Liver (tissue), 8 donors: ENCODE measurements at regions not wholly inside any gene's neighbourhood (a gene's known extent, or its start where the extent isn't known, plus 50 kb on each side); places are given as distances from the start of the nearest gene placed in this dataset.

Source experiments
- DNase-seq: peaks from one replicate; pipeline ENCODE4 v3.0.0-alpha.2; 2017; ENCODE audit warnings: low spot score
- H3K27ac ChIP-seq, 2 donors: one replicate each; pipeline ENCODE4 v1.7.0; 2013; ENCODE audit warnings: inconsistent platforms in 2 of 2, low read length in 2 of 2, control low read depth in 1 of 2, low read depth in 1 of 2, mild to moderate bottlenecking in 1 of 2
- H3K27me3 ChIP-seq, 4 donors: one replicate each; pipeline versions ENCODE4 v1.6.1 to v1.7.0; 2013; ENCODE audit warnings: low read length in 3 of 4, inconsistent platforms in 1 of 4, mild to moderate bottlenecking in 1 of 4, moderate library complexity in 1 of 4; ENCODE audit not compliant: control insufficient read depth in 4 of 4, insufficient read depth in 4 of 4
- H3K36me3 ChIP-seq, 4 donors: one replicate each; pipeline versions ENCODE4 v1.6.1 to v1.7.0; 2013; ENCODE audit warnings: low read length in 3 of 4, mild to moderate bottlenecking in 3 of 4, low read depth in 1 of 4, moderate library complexity in 1 of 4; ENCODE audit not compliant: control insufficient read depth in 4 of 4, insufficient read depth in 3 of 4
- H3K4me1 ChIP-seq, 4 donors: one replicate each; pipeline versions ENCODE4 v1.6.1 to v1.7.0; 2013; ENCODE audit warnings: low read length in 3 of 4, mild to moderate bottlenecking in 3 of 4, moderate library complexity in 1 of 4; ENCODE audit not compliant: control insufficient read depth in 4 of 4, insufficient read depth in 4 of 4
- H3K4me3 ChIP-seq, 3 donors: one replicate each; pipeline versions ENCODE4 v1.6.1 to v1.7.0; 2013; ENCODE audit warnings: low read length in 3 of 3, control low read depth in 1 of 3, low read depth in 1 of 3, mild to moderate bottlenecking in 1 of 3
- H3K9ac ChIP-seq, 2 donors: one replicate each; pipeline ENCODE4 v1.7.0; 2013; ENCODE audit warnings: low read length in 2 of 2, mild to moderate bottlenecking in 2 of 2, moderate library complexity in 2 of 2, control low read depth in 1 of 2, low read depth in 1 of 2
- H3K9me3 ChIP-seq, 4 donors: one replicate each; pipeline versions ENCODE4 v1.6.1 to v1.7.0; 2013; ENCODE audit warnings: low read length in 3 of 4; ENCODE audit not compliant: control insufficient read depth in 4 of 4
- ATF3 ChIP-seq: IDR thresholded peaks from 2 replicates; pipeline ENCODE4 v1.6.1; 2016; ENCODE audit warnings: antibody characterized with exemption
- EGR1 ChIP-seq, 2 donors: IDR thresholded peaks; 2 replicates each; pipeline ENCODE4 v1.6.1; 2016 to 2018; ENCODE audit warnings: antibody characterized with exemption in 2 of 2, low read depth in 2 of 2
- FOXA1 ChIP-seq: IDR thresholded peaks from 2 replicates; pipeline ENCODE4 v1.6.1; 2016; ENCODE audit warnings: antibody characterized with exemption
- FOXA2 ChIP-seq: IDR thresholded peaks from 2 replicates; pipeline ENCODE4 v1.6.1; 2016; ENCODE audit warnings: antibody characterized with exemption
- GABPA ChIP-seq, 2 donors: IDR thresholded peaks in 1 of 2; conservative IDR thresholded peaks in 1 of 2; 2 replicates each; pipeline ENCODE4 v1.6.1; 2016; ENCODE audit warnings: antibody characterized with exemption in 2 of 2, mild to moderate bottlenecking in 1 of 2, moderate library complexity in 1 of 2
- HNF4A ChIP-seq, 2 donors: conservative IDR thresholded peaks; 2 replicates each; pipeline ENCODE4 v1.6.1; 2016; ENCODE audit warnings: antibody characterized with exemption in 2 of 2, mild to moderate bottlenecking in 2 of 2
- HNF4G ChIP-seq: IDR thresholded peaks from 2 replicates; pipeline ENCODE4 v1.6.1; 2016; ENCODE audit warnings: antibody characterized with exemption
- JUND ChIP-seq, 2 donors: IDR thresholded peaks; 2 replicates each; pipeline ENCODE4 v1.6.1; 2016; ENCODE audit warnings: antibody characterized with exemption in 2 of 2
- MAX ChIP-seq: IDR thresholded peaks from 2 replicates; pipeline ENCODE4 v1.6.1; 2016; ENCODE audit warnings: antibody characterized with exemption
- NR2F2 ChIP-seq: IDR thresholded peaks from 2 replicates; pipeline ENCODE4 v1.6.1; 2016; ENCODE audit warnings: antibody characterized with exemption
- RAD21 ChIP-seq, 2 donors: IDR thresholded peaks; 2 replicates each; pipeline ENCODE4 v1.6.1; 2016; ENCODE audit warnings: antibody characterized with exemption in 2 of 2, mild to moderate bottlenecking in 2 of 2
- REST ChIP-seq: IDR thresholded peaks from 2 replicates; pipeline ENCODE4 v1.6.1; 2016; ENCODE audit warnings: antibody characterized with exemption, mild to moderate bottlenecking
- RXRA ChIP-seq, 2 donors: IDR thresholded peaks; 2 replicates each; pipeline ENCODE4 v1.6.1; 2017 to 2018; ENCODE audit warnings: antibody characterized with exemption in 2 of 2, mild to moderate bottlenecking in 1 of 2
- SP1 ChIP-seq: IDR thresholded peaks from 2 replicates; pipeline ENCODE4 v1.6.1; 2018; ENCODE audit warnings: antibody characterized with exemption, mild to moderate bottlenecking
- TAF1 ChIP-seq: conservative IDR thresholded peaks from 2 replicates; pipeline ENCODE4 v1.6.1; 2016; ENCODE audit warnings: antibody characterized with exemption, mild to moderate bottlenecking
- YY1 ChIP-seq: IDR thresholded peaks from 2 replicates; pipeline ENCODE4 v1.6.1; 2016; ENCODE audit warnings: antibody characterized with exemption, mild to moderate bottlenecking
- WGBS: extraction: QIAGEN DNeasy Blood & Tissue Kit; methylation state at CpG from one replicate; pipeline ENCODE4 v1.1.7; 2013; 5-methylcytosine and 5-hydroxymethylcytosine counted together
- TF ChIP-seq, protein P1 (sequence below): IDR thresholded peaks from 2 replicates; pipeline ENCODE4 v1.6.1; 2016; ENCODE audit warnings: antibody characterized with exemption
- TF ChIP-seq, protein P2 (sequence below): fragments of 150-350 bp; IDR thresholded peaks from 2 replicates; pipeline ENCODE4 v1.5.1; 2017; ENCODE audit warnings: improper control_type of control experiment, low read depth, low read length; ENCODE audit not compliant: missing input control
- donor health status: healthy.
- donor health status: healthy.
- donor health status: healthy.
- donor health status: healthy.
- donor health status: healthy.

DNA sequence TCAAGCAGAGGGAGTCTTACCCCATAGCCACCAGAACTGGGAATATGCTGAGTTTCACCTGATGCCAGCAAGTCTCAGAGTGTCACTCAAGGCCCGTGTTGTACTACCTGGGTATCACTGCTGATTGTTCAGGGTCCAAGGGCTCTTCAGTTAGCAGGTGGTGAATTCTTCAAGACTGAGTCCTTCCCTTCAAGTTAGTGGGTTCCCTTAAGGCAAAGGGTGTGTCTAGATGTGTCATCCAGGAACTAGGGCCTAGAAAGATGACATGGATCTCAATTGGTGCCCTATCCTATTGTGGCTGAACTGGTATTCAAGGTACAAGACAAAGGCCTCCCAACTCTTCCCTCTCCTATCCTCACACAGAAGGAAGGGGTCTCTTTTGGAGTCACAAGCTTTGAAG, 159.9 kb upstream of the DIPK2B start:
- no peak for DNase-seq
- peaks cover 0 to 4% (median 0%) of the 10 kb centered on the region in 4 donors for H3K27me3 ChIP-seq
- H3K27ac ChIP-seq, result no peak overlapping the region
- 92% methylated on average over 1 of the region's 1 CpG for WGBS
- no peak overlapping the region for H3K4me3 ChIP-seq
- H3K9ac ChIP-seq, result no peak overlapping the region
- H3K36me3 ChIP-seq, result no peaks in the 10 kb centered on the region
- no peaks in the 10 kb centered on the region for H3K4me1 ChIP-seq
- no peak for TF ChIP-seq NR2F2
- no peak for TF ChIP-seq SP1
- peaks cover 0 to 4% (median 0%) of the 10 kb centered on the region in 4 donors for H3K9me3 ChIP-seq

GRCh38 chrX:45358392-45358791, 157.7 kb upstream of the DIPK2B start:
- Histone ChIP-seq H3K4me3 (no peak overlapping the region), H3K9ac (no peak overlapping the region), H3K27ac (no peak overlapping the region), H3K9me3 (peaks cover 0 to 4% (median 0%) of the 10 kb centered on the region in 4 donors), H3K4me1 (no peaks in the 10 kb centered on the region), H3K27me3 (peaks cover 0 to 4% (median 0%) of the 10 kb centered on the region in 4 donors), H3K36me3 (no peaks in the 10 kb centered on the region)
- DNase-seq, result no peak
- no peak for TF ChIP-seq ATF3
- no peak for TF ChIP-seq RXRA (IDR thresholded peaks at IDR 0.05)
- no peak for TF ChIP-seq EGR1 (IDR thresholded peaks at IDR 0.05; ENCODE audit: low read depth in 2 of 2)
- TF ChIP-seq, protein P1, sequence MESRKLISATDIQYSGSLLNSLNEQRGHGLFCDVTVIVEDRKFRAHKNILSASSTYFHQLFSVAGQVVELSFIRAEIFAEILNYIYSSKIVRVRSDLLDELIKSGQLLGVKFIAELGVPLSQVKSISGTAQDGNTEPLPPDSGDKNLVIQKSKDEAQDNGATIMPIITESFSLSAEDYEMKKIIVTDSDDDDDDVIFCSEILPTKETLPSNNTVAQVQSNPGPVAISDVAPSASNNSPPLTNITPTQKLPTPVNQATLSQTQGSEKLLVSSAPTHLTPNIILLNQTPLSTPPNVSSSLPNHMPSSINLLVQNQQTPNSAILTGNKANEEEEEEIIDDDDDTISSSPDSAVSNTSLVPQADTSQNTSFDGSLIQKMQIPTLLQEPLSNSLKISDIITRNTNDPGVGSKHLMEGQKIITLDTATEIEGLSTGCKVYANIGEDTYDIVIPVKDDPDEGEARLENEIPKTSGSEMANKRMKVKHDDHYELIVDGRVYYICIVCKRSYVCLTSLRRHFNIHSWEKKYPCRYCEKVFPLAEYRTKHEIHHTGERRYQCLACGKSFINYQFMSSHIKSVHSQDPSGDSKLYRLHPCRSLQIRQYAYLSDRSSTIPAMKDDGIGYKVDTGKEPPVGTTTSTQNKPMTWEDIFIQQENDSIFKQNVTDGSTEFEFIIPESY, result no peak
- no peak for TF ChIP-seq HNF4G
- TF ChIP-seq NR2F2, result no peak
- 22% methylated on average over 1 of the region's 1 CpG for WGBS

- no peaks in the 10 kb centered on the region for H3K4me1 ChIP-seq
- peaks cover 0 to 2% (median 0%) of the 10 kb centered on the region in 4 donors for H3K27me3 ChIP-seq
- peaks cover 0 to 2% (median 0%) of the 10 kb centered on the region in 4 donors for H3K9me3 ChIP-seq
- TF ChIP-seq RXRA (IDR thresholded peaks at IDR 0.05), result no peak
- TF ChIP-seq JUND (IDR thresholded peaks at IDR 0.05), result no peak
- no peak for TF ChIP-seq HNF4G
- TF ChIP-seq GABPA (IDR thresholded peaks at IDR 0.05 in 1 of 2, conservative IDR thresholded peaks at IDR 0.05 in 1 of 2), result no peak
- no peak for TF ChIP-seq MAX
- TF ChIP-seq YY1, result no peak
- no peak for TF ChIP-seq FOXA1
- no peak for TF ChIP-seq HNF4A (conservative IDR thresholded peaks at IDR 0.05)
- TF ChIP-seq, protein P2, sequence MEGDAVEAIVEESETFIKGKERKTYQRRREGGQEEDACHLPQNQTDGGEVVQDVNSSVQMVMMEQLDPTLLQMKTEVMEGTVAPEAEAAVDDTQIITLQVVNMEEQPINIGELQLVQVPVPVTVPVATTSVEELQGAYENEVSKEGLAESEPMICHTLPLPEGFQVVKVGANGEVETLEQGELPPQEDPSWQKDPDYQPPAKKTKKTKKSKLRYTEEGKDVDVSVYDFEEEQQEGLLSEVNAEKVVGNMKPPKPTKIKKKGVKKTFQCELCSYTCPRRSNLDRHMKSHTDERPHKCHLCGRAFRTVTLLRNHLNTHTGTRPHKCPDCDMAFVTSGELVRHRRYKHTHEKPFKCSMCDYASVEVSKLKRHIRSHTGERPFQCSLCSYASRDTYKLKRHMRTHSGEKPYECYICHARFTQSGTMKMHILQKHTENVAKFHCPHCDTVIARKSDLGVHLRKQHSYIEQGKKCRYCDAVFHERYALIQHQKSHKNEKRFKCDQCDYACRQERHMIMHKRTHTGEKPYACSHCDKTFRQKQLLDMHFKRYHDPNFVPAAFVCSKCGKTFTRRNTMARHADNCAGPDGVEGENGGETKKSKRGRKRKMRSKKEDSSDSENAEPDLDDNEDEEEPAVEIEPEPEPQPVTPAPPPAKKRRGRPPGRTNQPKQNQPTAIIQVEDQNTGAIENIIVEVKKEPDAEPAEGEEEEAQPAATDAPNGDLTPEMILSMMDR, result no peak
- TF ChIP-seq RAD21 (IDR thresholded peaks at IDR 0.05), result no peak
- TF ChIP-seq, protein P1, result no peak
- no peak for TF ChIP-seq FOXA2
- no peak for TF ChIP-seq NR2F2
- TF ChIP-seq REST, result no peak
- no peak for TF ChIP-seq ATF3
- no peak for TF ChIP-seq EGR1 (IDR thresholded peaks at IDR 0.05; ENCODE audit: low read depth in 2 of 2)
- TF ChIP-seq TAF1, result no peak
- TF ChIP-seq SP1, result no peak
- no peak overlapping the region for H3K9ac ChIP-seq
- H3K4me3 ChIP-seq, result no peak overlapping the region
- WGBS, result 87% methylated on average over 3 of the region's 3 CpGs
- no peak for DNase-seq
- H3K27ac ChIP-seq, result no peak overlapping the region
- H3K36me3 ChIP-seq, result no peaks in the 10 kb centered on the region
Observed at GRCh38 chrX:45353456-45353855, 152.8 kb upstream of the DIPK2B start.
